CD4-positive, alpha-beta T cell treated with Interleukin-6 at 100 ng/mL for 8 hours (primary cell): ENCODE measurements at regions not wholly inside any gene's neighbourhood (a gene's known extent, or its start where the extent isn't known, plus 50 kb on each side); places are given as distances from the start of the nearest gene placed in this dataset.
"Not testable (repeated sequence)": the region's sequence is repeated elsewhere in the genome, so short reads cannot be mapped to it uniquely, and the experiment has no call there.

Experiments
- DNase-seq: peaks from one replicate; pipeline ENCODE4 v3.0.0-alpha.2; 2020; ENCODE audit warnings: mixed read lengths, low spot score

- no peak for DNase-seq
Observed at GRCh38 chr7:29619111-29619510, 55.5 kb downstream of the PRR15 start.

GRCh38 chr7:29619848-29620555 lies 56.4 kb downstream of the PRR15 start:
- no peak for DNase-seq

- DNase-seq, result no peak
Observed at GRCh38 chr7:29620556-29620930, 56.9 kb downstream of the PRR15 start.

GRCh38 chr7:29622335-29623265 lies 59.0 kb downstream of the PRR15 start:
- DNase-seq, result no peak

- no peak for DNase-seq
Observed at GRCh38 chr7:29623973-29624372, 60.3 kb downstream of the PRR15 start.

- no peak for DNase-seq
Observed at GRCh38 chr7:29626730-29627129, 63.1 kb downstream of the PRR15 start.

GRCh38 chr7:29627631-29628030 lies 64.0 kb downstream of the PRR15 start:
- no peak for DNase-seq

GRCh38 chr7:29629507-29629906 lies 65.9 kb downstream of the PRR15 start:
- DNase-seq, result no peak

- not testable (repeated sequence) for DNase-seq
Observed at GRCh38 chr7:29635067-29636008, 71.7 kb downstream of the PRR15 start.

- no peak for DNase-seq
Observed at GRCh38 chr7:29636009-29636351, 72.3 kb downstream of the PRR15 start.

- no peak for DNase-seq
Observed at GRCh38 chr7:29637374-29637773, 73.7 kb downstream of the PRR15 start.

GRCh38 chr7:29638841-29639240 lies 75.2 kb downstream of the PRR15 start:
- DNase-seq, result not testable (repeated sequence)

GRCh38 chr7:29639386-29639785 lies 75.8 kb downstream of the PRR15 start:
- no peak for DNase-seq

- DNase-seq, result no peak
Observed at GRCh38 chr7:29639886-29640595, 76.4 kb downstream of the PRR15 start.

- no peak for DNase-seq
Observed at GRCh38 chr7:29641651-29642050, 78.0 kb downstream of the PRR15 start.

GRCh38 chr7:29642494-29643155 lies 79.0 kb downstream of the PRR15 start:
- DNase-seq, result no peak

- DNase-seq, result not testable (repeated sequence)
Observed at GRCh38 chr7:29646116-29646515, 82.5 kb downstream of the PRR15 start.

- DNase-seq, result no peak
Observed at GRCh38 chr7:29647020-29647654, 83.5 kb downstream of the PRR15 start.

- DNase-seq, result not testable (repeated sequence)
Observed at GRCh38 chr7:29647691-29648210, 84.1 kb downstream of the PRR15 start.

- DNase-seq, result no peak
Observed at GRCh38 chr7:29649028-29649716, 85.5 kb downstream of the PRR15 start.
